Activated CD4-positive, alpha-beta T cell treated with anti-CD3 and anti-CD28 coated beads, Interleukin-2, amount 10 ng/mL, durations not matched to agents 24 days and 14 days (primary cell): ENCODE measurements at regions not wholly inside any gene's neighbourhood (a gene's known extent, or its start where the extent isn't known, plus 50 kb on each side); places are given as distances from the start of the nearest gene placed in this dataset.
A peak's percentile ranks its signal among the peaks of the same experiment; 100 is the strongest.
"Not testable (repeated sequence)": the region's sequence is repeated elsewhere in the genome, so short reads cannot be mapped to it uniquely, and the experiment has no call there.

Experiments
- DNase-seq: peaks from one replicate; pipeline ENCODE4 v3.0.0; 2022
- H3K27ac Mint-ChIP-seq: one replicate; pipeline ENCODE4 v1.8.0; 2022; ENCODE audit warnings: mild to moderate bottlenecking, mixed read lengths
- H3K27me3 Mint-ChIP-seq: one replicate; pipeline ENCODE4 v1.8.0; 2022; ENCODE audit warnings: mixed read lengths
- H3K36me3 Mint-ChIP-seq: one replicate; pipeline ENCODE4 v1.8.0; 2022; ENCODE audit warnings: low read depth, mild to moderate bottlenecking, mixed read lengths
- H3K4me1 Mint-ChIP-seq: one replicate; pipeline ENCODE4 v1.8.0; 2021; ENCODE audit warnings: mixed read lengths
- H3K4me3 Mint-ChIP-seq: one replicate; pipeline ENCODE4 v1.8.0; 2022; ENCODE audit warnings: mild to moderate bottlenecking, moderate library complexity, mixed read lengths
- H3K9me3 Mint-ChIP-seq: one replicate; pipeline ENCODE4 v1.8.0; 2021; ENCODE audit warnings: mixed read lengths
- intact Hi-C: fragments of 100-400 bp; cut with micrococcal nuclease; formaldehyde crosslinking; loops from one replicate; pipeline ENCODE4 v1.15.1; 2023

DNA sequence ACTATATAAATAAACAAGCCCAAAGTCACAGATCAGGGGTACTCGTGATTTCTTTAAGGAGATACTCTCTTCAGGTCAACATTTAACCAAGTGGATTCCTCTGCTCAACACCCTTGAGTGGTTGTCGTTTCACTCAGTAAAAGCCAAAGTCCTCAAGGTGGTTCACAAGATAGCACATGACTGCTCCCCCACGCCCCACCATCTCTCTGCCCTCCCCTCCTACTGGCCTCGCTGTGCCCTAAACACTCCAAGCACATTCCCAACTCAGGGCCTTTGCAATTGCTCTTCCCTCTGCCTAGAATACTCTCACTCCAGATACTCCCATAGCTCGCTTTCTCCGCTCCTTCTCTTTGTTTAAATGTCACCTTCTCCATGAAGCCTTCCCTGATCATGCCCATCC is 72.1 kb upstream of the FHIP2A start:
- Mint-ChIP-seq H3K27me3 (peaks cover 42% of the 10 kb centered on the region), H3K27ac (no peak overlapping the region), H3K9me3 (no peaks in the 10 kb centered on the region), H3K36me3 (no peaks in the 10 kb centered on the region), H3K4me1 (no peaks in the 10 kb centered on the region), H3K4me3 (no peak overlapping the region)
- intact Hi-C loops = no loop called here
- no peak for DNase-seq

DNA sequence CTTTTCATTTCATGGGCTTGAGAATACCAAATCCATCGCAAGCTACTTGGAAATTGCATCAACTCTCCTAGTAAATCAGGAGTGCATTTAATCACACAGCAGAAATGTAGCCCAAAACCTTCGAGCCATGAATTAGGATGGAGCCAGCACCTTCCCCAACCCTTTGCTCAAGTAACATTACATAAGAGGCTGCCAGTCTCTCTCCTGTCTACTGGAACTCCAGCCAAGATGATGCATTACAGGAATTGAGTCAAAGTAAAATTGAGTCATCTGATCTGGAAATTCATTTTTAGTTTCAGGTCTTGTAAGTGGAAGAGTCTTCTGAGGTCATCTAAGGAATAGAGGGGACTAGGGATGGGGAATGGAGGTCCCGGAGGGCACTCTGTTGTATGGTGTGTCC is 69.7 kb upstream of the FHIP2A start:
- intact Hi-C loops = no loop called here
- Mint-ChIP-seq H3K27ac (no peak overlapping the region), H3K4me1 (no peaks in the 10 kb centered on the region), H3K9me3 (no peaks in the 10 kb centered on the region), H3K4me3 (no peak overlapping the region), H3K27me3 (peaks cover 30% of the 10 kb centered on the region), H3K36me3 (no peaks in the 10 kb centered on the region)
- no peak for DNase-seq

GRCh38 chr10:114752570-114752969 is 69.0 kb upstream of the FHIP2A start:
- H3K27ac Mint-ChIP-seq, H3K4me1 Mint-ChIP-seq, H3K9me3 Mint-ChIP-seq, intact Hi-C loops, DNase-seq, H3K4me3 Mint-ChIP-seq, H3K36me3 Mint-ChIP-seq: not testable (repeated sequence)
- peaks cover 28% of the 10 kb centered on the region for H3K27me3 Mint-ChIP-seq

GRCh38 chr10:114753126-114753525 is 68.5 kb upstream of the FHIP2A start:
- intact Hi-C loops = no loop called here
- Mint-ChIP-seq H3K4me1 (no peaks in the 10 kb centered on the region), H3K27ac (no peak overlapping the region), H3K27me3 (peaks cover 28% of the 10 kb centered on the region), H3K9me3 (no peaks in the 10 kb centered on the region), H3K36me3 (no peaks in the 10 kb centered on the region), H3K4me3 (no peak overlapping the region)
- no peak for DNase-seq

GRCh38 chr10:114754445-114755320 is 66.9 kb upstream of the FHIP2A start:
- no peak overlapping the region for H3K4me3 Mint-ChIP-seq
- H3K27ac Mint-ChIP-seq = no peak overlapping the region
- H3K9me3 Mint-ChIP-seq = no peaks in the 10 kb centered on the region
- H3K36me3 Mint-ChIP-seq = no peaks in the 10 kb centered on the region
- intact Hi-C loops = no loop called here
- no peaks in the 10 kb centered on the region for H3K4me1 Mint-ChIP-seq
- no peak for DNase-seq
- H3K27me3 Mint-ChIP-seq = peaks cover 20% of the 10 kb centered on the region

- Mint-ChIP-seq H3K27ac (no peak overlapping the region), H3K4me3 (no peak overlapping the region), H3K9me3 (no peaks in the 10 kb centered on the region), H3K4me1 (no peaks in the 10 kb centered on the region), H3K27me3 (peaks cover 20% of the 10 kb centered on the region), H3K36me3 (no peaks in the 10 kb centered on the region)
- intact Hi-C loops = no loop called here
- no peak for DNase-seq
Observed at GRCh38 chr10:114755537-114755936, 66.0 kb upstream of the FHIP2A start.

GRCh38 chr10:114758331-114758730 is 63.2 kb upstream of the FHIP2A start:
- DNase-seq = no peak
- H3K4me1 Mint-ChIP-seq = no peaks in the 10 kb centered on the region
- H3K27me3 Mint-ChIP-seq = peaks cover 32% of the 10 kb centered on the region
- H3K36me3 Mint-ChIP-seq = no peaks in the 10 kb centered on the region
- no peaks in the 10 kb centered on the region for H3K9me3 Mint-ChIP-seq
- intact Hi-C loops = no loop called here
- H3K4me3 Mint-ChIP-seq = no peak overlapping the region
- H3K27ac Mint-ChIP-seq = no peak overlapping the region

GRCh38 chr10:114761205-114762193 is 60.1 kb upstream of the FHIP2A start:
- no peak overlapping the region for H3K4me3 Mint-ChIP-seq
- no peak for DNase-seq
- intact Hi-C loops = no loop called here
- H3K36me3 Mint-ChIP-seq = no peaks in the 10 kb centered on the region
- no peaks in the 10 kb centered on the region for H3K9me3 Mint-ChIP-seq
- H3K4me1 Mint-ChIP-seq = no peaks in the 10 kb centered on the region
- H3K27me3 Mint-ChIP-seq = peaks cover 37% of the 10 kb centered on the region
- H3K27ac Mint-ChIP-seq = no peak overlapping the region

GRCh38 chr10:114762811-114763210 is 58.8 kb upstream of the FHIP2A start:
- Mint-ChIP-seq H3K4me1 (peaks cover 4% of the 10 kb centered on the region), H3K4me3 (no peak overlapping the region), H3K9me3 (no peaks in the 10 kb centered on the region), H3K36me3 (no peaks in the 10 kb centered on the region), H3K27me3 (peaks cover 47% of the 10 kb centered on the region), H3K27ac (no peak overlapping the region)
- no peak for DNase-seq
- intact Hi-C loops = no loop called here

GRCh38 chr10:114764656-114765055 is 56.9 kb upstream of the FHIP2A start:
- no peaks in the 10 kb centered on the region for H3K36me3 Mint-ChIP-seq
- H3K9me3 Mint-ChIP-seq = no peaks in the 10 kb centered on the region
- intact Hi-C loops = no loop called here
- peaks cover 56% of the 10 kb centered on the region for H3K27me3 Mint-ChIP-seq
- DNase-seq = no peak
- no peak overlapping the region for H3K27ac Mint-ChIP-seq
- peaks cover 4% of the 10 kb centered on the region for H3K4me1 Mint-ChIP-seq
- H3K4me3 Mint-ChIP-seq = no peak overlapping the region

- H3K4me3 Mint-ChIP-seq = peak overlapping the region; percentile 13
- H3K4me1 Mint-ChIP-seq = peaks cover 4% of the 10 kb centered on the region
- intact Hi-C loops = no loop called here
- no peak for DNase-seq
- no peaks in the 10 kb centered on the region for H3K36me3 Mint-ChIP-seq
- H3K27ac Mint-ChIP-seq = no peak overlapping the region
- H3K9me3 Mint-ChIP-seq = no peaks in the 10 kb centered on the region
- peaks cover 51% of the 10 kb centered on the region for H3K27me3 Mint-ChIP-seq
Observed at GRCh38 chr10:114766470-114766869, 55.1 kb upstream of the FHIP2A start.

DNA sequence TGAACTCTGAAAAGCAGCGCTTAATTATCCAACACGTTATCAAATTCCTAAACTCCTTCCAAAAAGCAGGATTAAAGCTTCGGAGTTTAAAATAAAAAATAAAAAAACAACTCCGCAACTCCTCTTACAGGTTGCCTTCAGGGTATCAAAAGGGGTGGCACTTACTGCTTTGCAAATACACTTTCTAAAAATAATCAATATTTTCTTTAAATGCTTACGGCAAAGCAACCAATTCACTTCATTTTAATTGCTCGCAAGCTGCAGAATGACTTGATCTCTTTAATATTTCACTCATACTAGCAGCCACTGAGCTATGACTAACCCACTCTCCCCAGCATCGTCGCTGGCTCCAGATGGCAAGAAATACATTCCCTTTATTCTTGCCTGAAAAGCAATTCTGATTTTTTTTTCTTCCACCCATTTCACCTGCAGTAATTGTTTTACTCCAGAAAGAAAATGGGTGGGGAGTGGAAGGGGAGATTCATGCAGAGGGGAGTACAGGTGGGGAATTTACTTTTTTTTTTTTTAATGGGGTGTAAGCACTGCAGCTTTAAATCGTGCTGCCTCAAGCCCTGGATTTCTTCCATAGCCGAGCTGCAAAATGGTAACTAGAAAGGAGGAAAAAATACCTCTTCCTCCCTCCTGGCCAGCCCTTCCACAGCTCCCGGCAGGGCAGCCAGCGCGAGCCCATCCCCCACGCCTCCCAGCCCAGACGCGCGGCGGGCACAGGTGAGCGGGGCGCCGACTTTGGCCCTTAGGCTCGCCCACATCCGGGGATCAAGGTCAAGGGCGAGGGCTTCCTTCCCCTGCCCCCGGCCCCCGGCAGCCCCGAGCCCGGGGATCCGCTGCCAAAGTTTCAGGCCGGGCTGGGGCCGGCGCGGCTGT is 54.2 kb upstream of the FHIP2A start:
- peak overlapping the region; percentile 74 for H3K4me3 Mint-ChIP-seq
- DNase-seq = peak; percentile 62
- H3K27me3 Mint-ChIP-seq = peaks cover 45% of the 10 kb centered on the region
- intact Hi-C loops = no loop called here
- H3K36me3 Mint-ChIP-seq = no peaks in the 10 kb centered on the region
- no peaks in the 10 kb centered on the region for H3K9me3 Mint-ChIP-seq
- H3K27ac Mint-ChIP-seq = no peak overlapping the region
- H3K4me1 Mint-ChIP-seq = peaks cover 4% of the 10 kb centered on the region

DNA sequence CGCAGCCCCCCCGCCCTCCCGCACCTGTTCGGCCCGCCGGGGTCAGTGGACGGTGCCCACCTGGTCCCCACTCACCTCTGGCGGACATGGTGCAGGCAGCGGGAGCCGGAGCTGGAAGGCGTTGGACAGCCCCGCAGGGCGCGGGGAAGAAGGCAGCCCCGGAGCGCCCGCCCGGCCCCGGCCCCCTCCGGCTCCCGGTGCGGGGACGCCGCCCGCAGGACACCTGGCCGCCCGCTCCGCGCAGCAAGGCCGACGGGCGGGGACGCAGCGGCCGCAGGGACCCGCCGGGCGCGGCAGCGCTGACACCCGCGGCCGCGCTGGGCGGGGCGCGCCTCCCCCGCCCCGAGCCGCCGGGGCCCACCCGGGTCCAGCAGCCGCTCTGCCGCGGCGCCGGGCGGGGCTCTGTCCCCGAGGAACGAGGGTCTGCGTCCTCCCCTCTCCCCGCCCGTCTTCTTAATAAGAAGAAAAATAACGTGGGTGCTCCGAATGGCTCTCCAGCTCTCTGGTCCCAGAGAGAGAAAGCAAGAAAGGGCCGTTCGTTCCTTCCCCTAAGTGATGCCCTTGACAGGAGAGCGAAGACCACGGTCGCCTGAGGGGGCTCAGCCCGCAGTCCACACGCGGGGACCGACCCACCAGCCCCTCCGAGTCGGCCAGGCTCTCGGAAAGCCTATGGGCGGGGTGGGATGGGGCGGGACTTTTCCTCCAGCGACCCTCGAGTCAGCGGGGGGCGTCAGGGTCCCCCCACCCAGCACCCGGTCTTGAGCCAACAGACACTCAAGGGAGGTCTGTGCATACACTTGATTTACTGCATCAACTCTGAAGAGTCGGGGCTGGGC is 53.4 kb upstream of the FHIP2A start:
- Mint-ChIP-seq H3K4me3 (peak overlapping the region; percentile 41), H3K27ac (no peak overlapping the region), H3K9me3 (no peaks in the 10 kb centered on the region), H3K4me1 (peaks cover 6% of the 10 kb centered on the region), H3K27me3 (peaks cover 42% of the 10 kb centered on the region), H3K36me3 (no peaks in the 10 kb centered on the region)
- intact Hi-C loops = no loop called here
- DNase-seq = no peak
